Heart left ventricle (tissue), 16 donors: ENCODE measurements at regions not wholly inside any gene's neighbourhood (a gene's known extent, or its start where the extent isn't known, plus 50 kb on each side); places are given as distances from the start of the nearest gene placed in this dataset.
"Not testable (repeated sequence)": the region's sequence is repeated elsewhere in the genome, so short reads cannot be mapped to it uniquely, and the experiment has no call there.

Experiments
- ATAC-seq, 4 donors: fragments of 200-7000 bp; cut with Tn5 transposase; one replicate each; pipeline ENCODE4 v1.9.1; 2020 to 2022; ENCODE audit warnings: moderate library complexity in 4 of 4, mild to moderate bottlenecking in 3 of 4, moderate number of reproducible peaks in 1 of 4
- DNase-seq, 5 donors: peaks; one replicate each; pipeline ENCODE4 v3.0.0-alpha.2; 2020
- H3K27ac ChIP-seq, 12 donors: fragments of 200-600 bp; sonication (generic) in 4 of 12; one replicate each; pipeline versions ENCODE4 v1.5.0 to v1.8.0; 2016 to 2022; ENCODE audit warnings: mild to moderate bottlenecking in 2 of 12
- H3K27me3 ChIP-seq, 9 donors: fragments of 200-600 bp; sonication (generic) in 2 of 9; one replicate each; pipeline versions ENCODE4 v1.5.1 to v1.8.0; 2016 to 2022; ENCODE audit warnings: mild to moderate bottlenecking in 3 of 9
- H3K36me3 ChIP-seq, 9 donors: fragments of 200-600 bp; sonication (generic) in 2 of 9; one replicate each; pipeline versions ENCODE4 v1.5.0 to v1.8.0; 2018 to 2022; ENCODE audit warnings: mild to moderate bottlenecking in 2 of 9
- H3K4me1 ChIP-seq, 12 donors: fragments of 200-600 bp; sonication (generic) in 4 of 12; one replicate each; pipeline versions ENCODE4 v1.5.0 to v1.8.0; 2016 to 2022; ENCODE audit warnings: mild to moderate bottlenecking in 3 of 12
- H3K4me3 ChIP-seq, 12 donors: fragments of 200-600 bp; sonication (generic) in 4 of 12; one replicate each; pipeline versions ENCODE4 v1.5.0 to v1.8.0; 2017 to 2022; ENCODE audit warnings: mild to moderate bottlenecking in 9 of 12, moderate library complexity in 4 of 12
- H3K9me3 ChIP-seq, 12 donors: fragments of 200-600 bp; sonication (generic) in 4 of 12; one replicate each; pipeline versions ENCODE4 v1.5.0 to v1.8.0; 2016 to 2022; ENCODE audit warnings: mild to moderate bottlenecking in 1 of 12
- CTCF ChIP-seq, 12 donors: fragments of 200-600 bp; sonication (generic) in 4 of 12; IDR thresholded peaks; one replicate each; pipeline versions ENCODE4 v1.5.0 to v1.8.0; 2018 to 2022; ENCODE audit warnings: antibody characterized with exemption in 12 of 12, mild to moderate bottlenecking in 5 of 12
- POLR2A ChIP-seq, 2 donors: fragments of 450-650 bp; IDR thresholded peaks; one replicate each; pipeline ENCODE4 v1.6.1; 2017; ENCODE audit warnings: antibody characterized with exemption in 2 of 2, mild to moderate bottlenecking in 2 of 2, moderate library complexity in 2 of 2
- WGBS, 4 donors: extraction: QIAGEN DNeasy Blood & Tissue Kit in 2 of 4; methylation state at CpG; one replicate each; pipeline versions ENCODE4 v1.1.5 to v1.1.7; 2013 to 2018; 5-methylcytosine and 5-hydroxymethylcytosine counted together
- intact Hi-C, 10 donors: fragments of 100-400 bp; cut with DNase I; formaldehyde crosslinking; loops; one replicate each; pipeline versions ENCODE4 v1.11.1 to v1.14.2; 2022
- donor health status: ischemic (EF 13 %, LVEDD 7.1; RV severe dilation, severe dysfunction).
- donor health status: healthy with polysubstance abuse.
- donor health status: DM: no; HTN: yes; CAD: no.
- donor health status: DM: no; HTN: no; CAD: no.
- donor health status: ischemic (EF 25% LVEDD 6.9; RV normal size, moderate dysfunction).
- donor health status: ischemic (EF 25% LVEDD 5.7; RV mildly dilated, moderate dysfunction).
- donor health status: healthy.
- donor health status: DM: yes; HTN: yes; CAD: no.
- donor health status: ischemic (EF 35%, LVEDD 5.7; RV mildly dilated, moderate dysfunction).
- donor health status: nonischemic (EF 11% LVEDD 7.7; RV severe dilation, severe dysfunction).
- donor health status: DM: yes; HTN: yes; CAD: no.
- donor health status: PGD.
- donor health status: ischemic (EF 29% LVEDD 5.4; RV normal size, mild dysfunction).
- donor health status: nonischemic (EF 23%, LVEDD 6.1; RV moderate dilation, normal function).

GRCh38 chr4:131764730-131765129, 1384.4 kb upstream of the PCDH10 start:
- Histone ChIP-seq H3K9me3 (no peaks in the 10 kb centered on the region), H3K4me1 (no peaks in the 10 kb centered on the region), H3K36me3 (no peaks in the 10 kb centered on the region), H3K27me3 (no peaks in the 10 kb centered on the region), H3K27ac (no peak overlapping the region), H3K4me3 (no peak overlapping the region)
- no peak for ATAC-seq
- 92 to 97% (median 95%) methylated on average over 9 to 28 of the region's 28 CpGs for whole genome bisulfite sequencing, 4 donors
- DNase-seq: peak in 1 of 5 donors; percentile 61
- intact Hi-C loops: no loop called here
- TF ChIP-seq POLR2A (IDR thresholded peaks at IDR 0.05) (no peak), CTCF (IDR thresholded peaks at IDR 0.05) (no peak)

- H3K27ac ChIP-seq, H3K36me3 ChIP-seq, intact Hi-C loops, H3K4me1 ChIP-seq, H3K27me3 ChIP-seq, DNase-seq, ATAC-seq, H3K9me3 ChIP-seq, H3K4me3 ChIP-seq: not testable (repeated sequence)
- 10 to 30% (median 23%) methylated on average over 3 of the region's 3 CpGs for WGBS, 4 donors
Measured at GRCh38 chr4:131774382-131774781, 1374.7 kb upstream of the PCDH10 start.

- 53 to 65% (median 63%) methylated on average over 3 of the region's 3 CpGs for WGBS, 4 donors
Measured at GRCh38 chr4:131810565-131810964, 1338.5 kb upstream of the PCDH10 start.

More at GRCh38 chr4:131810565-131810964, 1338.5 kb upstream of the PCDH10 start:
- H3K4me1 ChIP-seq, intact Hi-C loops, H3K36me3 ChIP-seq, ATAC-seq, H3K4me3 ChIP-seq, H3K27ac ChIP-seq, DNase-seq, H3K27me3 ChIP-seq: not testable (repeated sequence)
- peaks cover 0 to 21% (median 2%) of the 10 kb centered on the region in 12 donors for H3K9me3 ChIP-seq
